ENCODE measurements at regions not wholly inside any gene's neighbourhood (a gene's known extent, or its start where the extent isn't known, plus 50 kb on each side); places are given as distances from the start of the nearest gene placed in this dataset.
"Not testable (repeated sequence)": the region's sequence is repeated elsewhere in the genome, so short reads cannot be mapped to it uniquely, and the experiment has no call there.

GRCh38 chr5:124206540-124206939 is 539.9 kb downstream of the ZNF608 start:
- DNase-seq: no peak

GRCh38 chr5:124203303-124203702 is 543.1 kb downstream of the ZNF608 start:
- DNase-seq: no peak

GRCh38 chr5:124200381-124200780 is 546.1 kb downstream of the ZNF608 start:
- DNase-seq: no peak

- no peak for DNase-seq
Observed at GRCh38 chr5:124199893-124200292, 546.5 kb downstream of the ZNF608 start.

- DNase-seq: no peak
Observed at GRCh38 chr5:124195411-124195810, 551.0 kb downstream of the ZNF608 start.

- no peak for DNase-seq
Observed at GRCh38 chr5:124194282-124194681, 552.2 kb downstream of the ZNF608 start.

GRCh38 chr5:124193371-124193789 is 553.1 kb downstream of the ZNF608 start:
- DNase-seq: peak in 1 of 2 donors; percentile 11

- no peak for DNase-seq
Observed at GRCh38 chr5:124192716-124193115, 553.7 kb downstream of the ZNF608 start.

- DNase-seq: no peak
Observed at GRCh38 chr5:124185716-124186115, 560.7 kb downstream of the ZNF608 start.

GRCh38 chr5:124182133-124182532 is 564.3 kb downstream of the ZNF608 start:
- DNase-seq: no peak

- no peak for DNase-seq
Observed at GRCh38 chr5:124180875-124181461, 565.5 kb downstream of the ZNF608 start.

GRCh38 chr5:124180299-124180874 is 566.1 kb downstream of the ZNF608 start:
- no peak for DNase-seq

GRCh38 chr5:124179819-124180218 is 566.6 kb downstream of the ZNF608 start:
- DNase-seq: no peak

- no peak for DNase-seq
Observed at GRCh38 chr5:124178050-124178449, 568.4 kb downstream of the ZNF608 start.

- no peak for DNase-seq
Observed at GRCh38 chr5:124176692-124177091, 569.7 kb downstream of the ZNF608 start.

GRCh38 chr5:124173386-124173785 is 573.1 kb downstream of the ZNF608 start:
- DNase-seq: no peak

- DNase-seq: no peak
Observed at GRCh38 chr5:124172389-124173003, 573.9 kb downstream of the ZNF608 start.

- DNase-seq: not testable (repeated sequence)
Observed at GRCh38 chr5:124168093-124168492, 578.3 kb downstream of the ZNF608 start.

GRCh38 chr5:124162767-124163532 is 583.5 kb downstream of the ZNF608 start:
- DNase-seq: peak; percentile 59 to 81

- DNase-seq: no peak
Observed at GRCh38 chr5:124161266-124161665, 585.2 kb downstream of the ZNF608 start.

GRCh38 chr5:124160265-124160664 is 586.2 kb downstream of the ZNF608 start:
- no peak for DNase-seq

- DNase-seq: no peak
Observed at GRCh38 chr5:124157320-124157719, 589.1 kb downstream of the ZNF608 start.

GRCh38 chr5:124156415-124156996 is 589.9 kb downstream of the ZNF608 start:
- no peak for DNase-seq
